ENCODE measurements at regions not wholly inside any gene's neighbourhood (a gene's known extent, or its start where the extent isn't known, plus 50 kb on each side); places are given as distances from the start of the nearest gene placed in this dataset.

- TF ChIP-seq EZH2 (IDR thresholded peaks at IDR 0.05; ENCODE audit: low read length): no peak
- no peak for TF ChIP-seq CTCF (optimal IDR thresholded peaks at IDR 0.05 in 1 of 3, IDR thresholded peaks at IDR 0.05 in 1 of 3, conservative IDR thresholded peaks at IDR 0.05 in 1 of 3; ENCODE audit: extremely low read depth in 1 of 3, insufficient read depth in 2 of 3, low read length in 3 of 3)
- peaks cover 7% of the 10 kb centered on the region for H3K4me1 ChIP-seq (ENCODE audit: control insufficient read depth, extremely low read depth, insufficient read depth, low read length)
- H3K27me3 ChIP-seq (ENCODE audit: control insufficient read depth, extremely low read depth, insufficient read depth, low read length): no peaks in the 10 kb centered on the region
- H3K79me2 ChIP-seq (ENCODE audit: control insufficient read depth, insufficient read depth, low read length): no peaks in the 10 kb centered on the region
- DNase-seq (ENCODE audit: low read depth, low spot score): no peak
- no peak overlapping the region for H3K27ac ChIP-seq (ENCODE audit: control insufficient read depth, insufficient read depth, low read length)
- H3K4me3 ChIP-seq (ENCODE audit: control insufficient read depth in 2 of 3, extremely low read depth in 1 of 3, insufficient read depth in 2 of 3, low read depth in 1 of 3, low read length in 3 of 3): no peak overlapping the region
- dilution Hi-C loops (cut with MboI; ENCODE audit: extremely low pct_ligation_motif_present, low sequenced_read_pairs): no loop called here
- no peak for FAIRE-seq
- H3K9me3 ChIP-seq (ENCODE audit: control insufficient read depth, low read depth, low read length): no peaks in the 10 kb centered on the region
- H3K9ac ChIP-seq (ENCODE audit: control insufficient read depth, extremely low read depth, insufficient read depth, low read length): no peak overlapping the region
- no peak overlapping the region for H2AFZ ChIP-seq (ENCODE audit: control insufficient read depth, low read length)
- no peaks in the 10 kb centered on the region for H3K9me1 ChIP-seq (ENCODE audit: control insufficient read depth, extremely low read depth, insufficient read depth, low read length)
- H3K36me3 ChIP-seq (ENCODE audit: control insufficient read depth in 2 of 2, extremely low read depth in 1 of 2, insufficient read depth in 2 of 2, low read length in 2 of 2): no peaks in the 10 kb centered on the region
- H4K20me1 ChIP-seq (ENCODE audit: control insufficient read depth, extremely low read depth, insufficient read depth, low read length): no peaks in the 10 kb centered on the region
- H3K4me2 ChIP-seq (ENCODE audit: control insufficient read depth, extremely low read depth, insufficient read depth, low read depth, low read length): no peak overlapping the region
These were observed 111.5 kb upstream of the TMPO start for GRCh38 chr12:98403936-98404335.

- Histone ChIP-seq H3K4me2 (ENCODE audit: control insufficient read depth, extremely low read depth, insufficient read depth, low read depth, low read length) (no peak overlapping the region), H3K36me3 (ENCODE audit: control insufficient read depth in 2 of 2, extremely low read depth in 1 of 2, insufficient read depth in 2 of 2, low read length in 2 of 2) (no peaks in the 10 kb centered on the region), H4K20me1 (ENCODE audit: control insufficient read depth, extremely low read depth, insufficient read depth, low read length) (no peaks in the 10 kb centered on the region), H3K9me1 (ENCODE audit: control insufficient read depth, extremely low read depth, insufficient read depth, low read length) (no peaks in the 10 kb centered on the region), H3K79me2 (ENCODE audit: control insufficient read depth, insufficient read depth, low read length) (no peaks in the 10 kb centered on the region), H2AFZ (ENCODE audit: control insufficient read depth, low read length) (no peak overlapping the region), H3K9ac (ENCODE audit: control insufficient read depth, extremely low read depth, insufficient read depth, low read length) (no peak overlapping the region), H3K27ac (ENCODE audit: control insufficient read depth, insufficient read depth, low read length) (no peak overlapping the region), H3K9me3 (ENCODE audit: control insufficient read depth, low read depth, low read length) (no peaks in the 10 kb centered on the region), H3K4me1 (ENCODE audit: control insufficient read depth, extremely low read depth, insufficient read depth, low read length) (no peaks in the 10 kb centered on the region), H3K27me3 (ENCODE audit: control insufficient read depth, extremely low read depth, insufficient read depth, low read length) (no peaks in the 10 kb centered on the region), H3K4me3 (ENCODE audit: control insufficient read depth in 2 of 3, extremely low read depth in 1 of 3, insufficient read depth in 2 of 3, low read depth in 1 of 3, low read length in 3 of 3) (no peak overlapping the region)
- FAIRE-seq (no peak), DNase-seq (ENCODE audit: low read depth, low spot score) (no peak)
- dilution Hi-C loops (cut with MboI; ENCODE audit: extremely low pct_ligation_motif_present, low sequenced_read_pairs): no loop called here
- no peak for TF ChIP-seq EZH2 (IDR thresholded peaks at IDR 0.05; ENCODE audit: low read length)
- TF ChIP-seq CTCF (optimal IDR thresholded peaks at IDR 0.05 in 1 of 3, IDR thresholded peaks at IDR 0.05 in 1 of 3, conservative IDR thresholded peaks at IDR 0.05 in 1 of 3; ENCODE audit: extremely low read depth in 1 of 3, insufficient read depth in 2 of 3, low read length in 3 of 3): no peak
These were observed 109.5 kb upstream of the TMPO start for GRCh38 chr12:98405805-98406366.

Data from keratinocyte (primary cell).